HG02943 (cell line): ENCODE measurements at regions not wholly inside any gene's neighbourhood (a gene's known extent, or its start where the extent isn't known, plus 50 kb on each side); places are given as distances from the start of the nearest gene placed in this dataset.

Experiments
- ATAC-seq: cut with Tn5 transposase; IDR thresholded peaks from one replicate; pipeline ENCODE4 v1.9.1; 2021; ENCODE audit warnings: mild to moderate bottlenecking, low read depth, moderate library complexity; ENCODE audit not compliant: unreplicated experiment

GRCh38 chr15:70185251-70185711, 87.6 kb upstream of the TLE3 start:
- ATAC-seq: no peak

DNA sequence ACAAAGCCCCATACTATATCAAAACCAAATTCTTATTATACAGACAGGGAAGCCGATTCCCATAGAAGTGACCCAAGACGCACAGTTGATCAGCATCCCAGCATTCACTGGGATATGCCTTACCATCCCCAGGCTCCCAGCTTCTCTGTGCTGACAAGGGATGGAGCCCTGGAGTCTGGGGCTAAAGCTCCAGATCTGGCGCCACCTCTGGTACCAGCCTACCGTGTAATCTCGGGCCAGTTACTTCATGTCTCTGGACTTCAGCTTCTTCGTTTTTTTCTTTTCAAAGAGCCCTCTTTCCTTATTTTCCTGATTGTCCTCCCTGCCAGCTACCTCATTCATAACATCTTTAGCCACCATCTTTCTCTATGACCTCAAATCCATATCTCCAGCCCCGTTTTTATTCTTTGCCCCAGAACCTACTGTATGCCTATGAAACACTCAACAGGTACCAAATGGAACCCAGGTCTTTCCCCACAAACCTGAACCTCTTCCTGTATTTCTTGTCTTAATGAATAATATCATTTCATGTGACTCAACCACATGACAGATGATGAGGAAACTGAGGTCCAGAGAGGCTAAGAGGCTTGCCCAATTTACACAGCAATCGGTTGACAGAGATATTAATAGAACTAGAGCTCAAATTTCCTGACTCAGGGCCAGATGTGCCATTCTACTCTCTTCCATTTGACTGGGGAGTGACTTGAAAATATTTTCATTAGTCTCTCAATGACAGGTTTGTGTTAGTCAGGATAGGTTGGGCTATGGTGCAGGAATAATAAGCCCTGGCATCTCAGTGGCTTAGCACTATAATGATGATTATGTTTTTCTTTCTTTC, 85.4 kb upstream of the TLE3 start:
- ATAC-seq: no peak

DNA sequence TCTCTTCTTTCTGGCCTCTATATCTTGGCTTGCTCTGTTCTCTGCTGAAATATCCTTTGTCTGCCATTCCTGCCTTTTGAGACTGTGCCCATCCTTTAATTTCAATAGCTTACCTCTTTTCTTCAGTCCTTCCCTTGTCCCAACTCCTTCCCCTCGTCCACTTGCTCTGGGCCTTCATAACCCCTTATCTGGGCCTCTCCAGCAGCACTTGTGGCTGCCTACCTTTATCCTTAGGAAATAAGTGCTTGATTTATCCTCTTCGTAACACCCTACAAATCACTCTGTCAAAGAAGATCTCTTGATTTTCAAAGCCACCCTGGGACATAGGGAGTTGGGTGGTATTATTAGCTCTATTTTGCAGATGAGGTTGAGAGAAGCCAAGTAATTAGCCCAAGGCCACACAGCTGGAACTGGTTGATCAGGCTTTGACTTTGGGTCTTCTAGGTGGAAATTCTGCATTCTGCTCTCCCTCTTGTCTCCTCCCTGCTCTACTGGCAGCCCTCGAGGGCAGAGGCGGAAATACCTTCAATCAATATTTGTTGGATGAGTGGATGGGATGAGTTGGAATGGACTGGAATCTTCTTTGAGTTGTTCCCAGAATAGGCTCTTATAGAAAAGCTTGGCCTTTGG, 84.0 kb upstream of the TLE3 start:
- ATAC-seq: no peak

DNA sequence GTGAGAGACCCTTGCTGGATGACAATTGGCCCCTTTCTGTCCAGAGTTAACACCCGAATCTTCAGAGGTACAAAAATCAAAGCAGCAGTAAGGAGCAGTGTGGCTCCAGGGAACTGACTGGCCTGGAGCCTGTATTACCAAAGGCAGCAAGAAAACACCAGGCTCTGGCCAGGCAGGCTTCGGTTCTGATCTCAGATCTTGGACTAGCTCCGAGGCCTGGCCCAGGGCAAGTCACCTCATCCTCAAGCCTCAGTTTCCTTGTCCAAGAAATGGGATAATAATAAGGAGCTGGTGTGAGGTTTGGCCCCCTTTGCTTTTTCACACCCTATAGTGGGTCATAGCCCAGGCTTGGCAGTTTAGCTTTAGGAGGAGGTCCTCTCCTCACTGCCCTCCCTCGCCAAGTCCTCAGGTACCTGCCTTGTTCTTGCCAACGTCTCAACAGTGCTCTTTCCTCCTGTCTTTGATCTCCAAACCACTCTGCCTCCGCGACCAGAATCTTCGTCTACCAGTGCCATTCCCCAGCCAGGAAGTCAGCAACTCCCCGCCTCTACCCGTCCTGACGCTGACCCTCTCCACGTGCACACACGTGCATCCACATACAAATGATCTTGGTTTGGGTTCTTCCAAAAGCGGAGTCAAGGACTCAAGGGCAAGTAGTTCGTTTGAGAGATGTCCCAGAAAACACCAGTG, 82.6 kb upstream of the TLE3 start:
- no peak for ATAC-seq

DNA sequence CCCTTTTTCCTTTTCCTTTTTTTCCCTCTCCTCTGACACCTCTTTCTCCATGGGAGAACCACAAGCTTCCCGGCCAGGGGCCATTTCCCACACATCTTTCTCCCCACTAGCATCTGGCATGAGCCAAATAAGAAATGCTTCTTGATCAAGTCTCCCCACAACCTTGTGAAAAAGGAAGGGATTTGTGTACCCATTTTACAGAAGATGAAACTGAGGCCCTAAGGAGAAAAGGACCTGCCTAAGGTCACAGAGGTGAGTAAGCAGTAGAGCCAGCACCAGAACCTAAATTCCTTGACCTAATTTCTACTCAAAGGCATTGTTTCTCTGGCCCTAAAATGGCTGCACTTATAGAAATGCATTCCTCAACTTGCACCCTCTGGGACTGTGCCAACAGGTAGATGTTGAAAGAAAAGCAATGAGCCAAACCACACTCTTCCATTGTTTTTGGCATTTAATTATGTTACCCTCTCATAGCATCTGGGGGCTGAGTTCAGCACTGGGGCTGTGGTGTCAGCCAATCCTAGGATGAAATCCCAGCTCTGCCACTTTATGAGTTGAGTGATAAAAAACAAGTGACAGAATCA, 81.7 kb upstream of the TLE3 start:
- ATAC-seq: no peak

- ATAC-seq: no peak
Observed at GRCh38 chr15:70178335-70179084, 80.8 kb upstream of the TLE3 start.

- ATAC-seq: no peak
Observed at GRCh38 chr15:70172566-70173225, 75.0 kb upstream of the TLE3 start.

DNA sequence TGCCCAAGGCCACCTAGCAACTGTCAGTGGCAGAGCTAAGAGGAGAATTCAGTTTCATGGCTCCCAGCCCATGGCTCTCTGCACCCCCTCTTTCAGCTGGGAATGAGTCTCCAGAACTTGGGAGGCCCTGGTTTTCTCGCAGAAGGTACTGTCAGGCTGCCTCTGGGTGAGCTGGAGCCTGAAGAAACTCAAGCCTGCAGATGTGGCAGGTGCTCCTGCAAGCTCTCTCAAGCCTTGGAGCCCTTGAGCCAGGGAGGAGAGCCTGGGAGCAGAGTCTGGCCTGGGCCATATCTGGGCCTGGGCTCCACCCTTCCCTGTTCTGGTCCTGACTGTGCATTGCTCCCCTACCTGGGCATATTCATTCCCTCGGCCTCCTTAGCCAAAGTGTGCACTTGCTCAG, 74.4 kb upstream of the TLE3 start:
- no peak for ATAC-seq

DNA sequence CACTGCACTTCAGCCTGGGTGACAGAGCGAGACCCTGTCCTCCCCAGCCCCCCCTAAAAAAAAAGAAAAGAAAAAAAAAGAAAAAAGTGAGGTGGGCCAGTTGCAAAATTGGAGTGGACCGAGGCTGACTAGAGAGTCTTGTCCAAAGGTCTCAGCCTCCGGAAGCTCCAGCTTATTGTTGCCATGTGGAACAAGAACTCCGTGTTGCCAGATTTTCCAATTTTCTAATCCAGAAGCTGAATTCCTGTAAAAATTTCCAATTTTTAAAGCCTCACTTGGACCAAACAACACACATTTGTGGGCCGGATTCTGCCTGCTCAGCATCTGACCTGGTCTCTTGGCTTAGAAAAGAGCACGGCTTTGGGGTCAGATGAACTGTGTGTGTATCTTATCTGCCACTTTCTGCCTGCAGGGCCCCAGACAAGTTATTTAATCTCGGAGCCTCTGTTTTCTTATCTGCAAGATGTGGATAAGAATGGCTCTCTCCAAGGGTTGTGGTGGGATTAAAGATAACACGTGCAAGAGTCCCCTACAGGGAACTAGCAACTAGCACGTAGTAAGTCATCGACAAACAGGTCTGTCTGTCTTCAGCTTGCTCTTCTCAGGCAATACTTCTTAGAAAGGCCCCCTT, 73.7 kb upstream of the TLE3 start:
- ATAC-seq: no peak

- no peak for ATAC-seq
Observed at GRCh38 chr15:70170096-70170699, 72.5 kb upstream of the TLE3 start.

- no peak for ATAC-seq
Observed at GRCh38 chr15:70169147-70169546, 71.4 kb upstream of the TLE3 start.

DNA sequence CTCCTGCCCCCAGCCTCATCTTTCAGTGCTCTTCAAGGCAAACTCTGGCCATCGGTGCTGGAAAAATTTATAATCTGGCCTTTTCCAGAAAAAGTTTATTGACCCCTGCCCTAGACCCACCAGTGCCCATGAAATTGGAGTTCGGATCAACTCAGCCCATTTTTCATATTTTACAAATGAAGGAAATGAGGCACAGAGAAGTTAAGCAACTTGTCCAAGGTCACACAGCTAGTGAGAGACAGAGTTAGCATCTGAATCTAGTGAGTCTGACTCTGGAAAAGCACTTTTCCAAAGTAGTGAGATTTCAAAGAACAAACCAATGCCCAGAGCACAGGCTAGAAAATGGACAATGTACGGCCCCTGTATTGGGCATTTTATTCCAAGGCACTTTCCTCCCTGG, 69.4 kb upstream of the TLE3 start:
- ATAC-seq: no peak

DNA sequence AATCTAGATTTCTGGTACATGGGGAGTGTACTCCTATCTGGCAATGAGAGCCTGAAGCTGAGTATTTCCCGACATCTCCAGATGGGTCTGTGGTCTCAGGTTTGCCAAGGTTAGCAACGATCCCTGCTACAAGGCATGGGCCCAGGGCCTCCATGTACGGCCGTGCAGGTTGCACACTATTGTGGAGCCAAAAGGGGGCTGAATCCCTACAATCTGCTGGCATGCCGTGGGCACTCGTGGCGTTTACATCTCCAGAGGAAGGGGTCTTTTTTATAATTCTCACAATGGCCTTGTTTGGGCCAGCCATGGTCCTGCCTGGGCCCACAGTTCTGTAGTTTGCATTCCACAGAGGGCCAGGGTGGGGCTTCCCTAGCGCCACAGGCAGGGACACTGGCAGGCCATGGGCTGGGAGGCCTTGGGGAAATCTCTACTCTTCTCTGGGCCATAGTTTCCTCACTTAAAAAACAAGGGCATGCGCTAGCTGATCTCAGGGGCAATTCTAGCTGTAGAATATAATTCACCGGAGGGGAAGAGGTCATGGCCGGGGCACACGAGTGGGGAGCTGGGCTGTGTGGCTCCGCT, 68.9 kb upstream of the TLE3 start:
- no peak for ATAC-seq

GRCh38 chr15:70165716-70166284, 68.1 kb upstream of the TLE3 start:
- ATAC-seq: no peak

DNA sequence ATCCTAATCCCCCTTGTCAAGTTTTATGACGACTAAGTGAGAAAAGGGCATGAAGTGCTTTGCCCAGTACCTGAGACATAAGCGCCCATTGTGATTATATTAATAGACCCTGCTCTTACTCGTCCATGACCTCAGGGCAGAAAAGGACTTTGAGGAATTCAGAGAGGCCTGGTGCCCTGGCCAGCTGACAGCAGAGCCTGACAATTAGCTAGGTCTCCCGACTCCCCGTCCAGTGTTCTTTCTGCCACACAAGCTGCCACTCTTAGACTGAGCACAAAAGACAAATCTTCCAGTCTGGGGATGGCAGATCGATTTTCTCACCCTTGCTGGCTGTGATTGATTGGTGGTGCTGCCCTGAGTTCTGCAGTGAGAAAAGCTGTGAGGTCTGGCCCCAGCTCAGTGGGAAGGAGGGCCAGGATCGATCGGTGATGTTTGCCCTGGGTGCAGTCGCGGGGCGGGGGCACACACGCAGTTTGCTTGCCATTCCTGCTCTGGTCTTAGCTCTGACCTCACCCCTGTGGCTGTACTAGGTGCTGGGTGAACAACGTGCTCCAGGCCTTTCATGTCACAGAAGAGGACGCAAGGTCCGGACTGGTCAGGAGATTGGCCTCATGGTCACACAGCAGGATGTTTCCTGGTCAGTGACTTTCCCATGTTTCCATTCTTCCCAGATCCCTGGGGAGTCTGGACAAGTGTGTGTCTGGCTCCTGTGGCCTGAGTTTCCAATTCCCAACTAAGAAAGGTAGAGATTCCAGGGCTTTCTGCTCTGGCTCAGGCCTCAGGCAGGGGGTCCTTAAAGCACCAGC, 67.4 kb upstream of the TLE3 start:
- no peak for ATAC-seq

DNA sequence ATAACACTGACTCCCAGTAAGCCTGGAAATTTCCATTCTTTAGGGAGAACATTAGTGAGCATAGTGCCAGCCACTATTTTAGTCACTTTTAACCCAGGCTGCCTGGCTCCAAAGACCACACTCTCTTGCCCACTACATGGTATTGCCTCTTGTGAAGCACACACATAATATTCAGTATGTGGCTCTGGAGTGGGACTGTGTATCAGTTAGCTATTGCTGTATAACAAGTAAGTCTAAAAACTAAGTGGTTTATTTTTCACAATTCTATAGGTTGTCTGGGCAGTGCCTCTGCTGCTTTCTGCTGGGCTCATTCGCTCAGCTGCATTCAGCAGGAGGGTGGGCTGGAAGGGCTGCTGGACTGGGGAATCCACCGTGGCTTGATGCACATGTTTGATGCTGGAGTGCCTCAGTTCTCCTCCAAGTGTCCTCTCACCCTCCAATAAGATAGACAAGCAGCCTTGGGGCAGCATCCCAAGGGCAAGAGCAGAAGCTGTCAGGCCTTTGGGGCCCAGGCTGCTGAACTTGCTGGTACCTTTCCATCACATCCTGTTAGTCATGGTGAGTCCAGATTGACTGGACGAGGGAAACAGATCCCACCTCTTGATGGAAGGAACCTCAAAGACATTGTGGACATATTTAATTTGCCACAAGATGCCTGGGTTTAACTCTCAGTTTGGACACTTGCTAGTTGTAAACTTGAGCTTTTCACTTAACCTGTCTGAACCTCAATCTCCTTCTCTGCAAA, 66.6 kb upstream of the TLE3 start:
- no peak for ATAC-seq
